ENCODE measurements at regions not wholly inside any gene's neighbourhood (a gene's known extent, or its start where the extent isn't known, plus 50 kb on each side); places are given as distances from the start of the nearest gene placed in this dataset.

- peak; percentile 49; the same call in 1 of the 2 replicates for TF ChIP-seq MAX (IDR thresholded peaks at IDR 0.05)
- TF ChIP-seq JUN (IDR thresholded peaks at IDR 0.05; ENCODE audit: low read depth, low read length): peak; percentile 90
- peak in 1 of 2 experiments; percentile 17; a peak in 1 of 4 replicates for TF ChIP-seq RAD21 (IDR thresholded peaks at IDR 0.05 in 1 of 2, conservative IDR thresholded peaks at IDR 0.05 in 1 of 2; ENCODE audit: low read depth in 2 of 2, low read length in 2 of 2)
- peak; percentile 84 for TF ChIP-seq CHD7 (IDR thresholded peaks at IDR 0.05; ENCODE audit: insufficient replicate concordance, low read length)
- TF ChIP-seq HDAC2 (IDR thresholded peaks at IDR 0.05; ENCODE audit: borderline replicate concordance in 1 of 2, low read depth in 2 of 2, low read length in 2 of 2): peak; percentile 47 to 80; a peak in 1 of 4 replicates
- TF ChIP-seq JUND (IDR thresholded peaks at IDR 0.05; ENCODE audit: low read length): peak; percentile 57
- TF ChIP-seq SP2 (IDR thresholded peaks at IDR 0.05; ENCODE audit: low read length): no peak
- TF ChIP-seq RBBP5 (IDR thresholded peaks at IDR 0.05; ENCODE audit: borderline replicate concordance, low read depth, low read length): peak; percentile 89; the same call in 1 of the 2 replicates
- TF ChIP-seq KDM4A (IDR thresholded peaks at IDR 0.05; ENCODE audit: low read depth, low read length, severe bottlenecking): no peak
Measured at GRCh38 chr3:25155652-25156471, 272.2 kb upstream of the RARB start (continued).

All from H1 (cell line).